C4-2B (cell line): ENCODE measurements at regions not wholly inside any gene's neighbourhood (a gene's known extent, or its start where the extent isn't known, plus 50 kb on each side); places are given as distances from the start of the nearest gene placed in this dataset.

Source experiments
- CTCF ChIP-seq: fragments of 450-650 bp; conservative IDR thresholded peaks from 2 replicates; pipeline ENCODE4 v1.5.1; 2017; ENCODE audit warnings: mild to moderate bottlenecking
- ZFX ChIP-seq: fragments of 450-650 bp; IDR thresholded peaks from 2 replicates; pipeline ENCODE4 v1.6.1; 2017

DNA sequence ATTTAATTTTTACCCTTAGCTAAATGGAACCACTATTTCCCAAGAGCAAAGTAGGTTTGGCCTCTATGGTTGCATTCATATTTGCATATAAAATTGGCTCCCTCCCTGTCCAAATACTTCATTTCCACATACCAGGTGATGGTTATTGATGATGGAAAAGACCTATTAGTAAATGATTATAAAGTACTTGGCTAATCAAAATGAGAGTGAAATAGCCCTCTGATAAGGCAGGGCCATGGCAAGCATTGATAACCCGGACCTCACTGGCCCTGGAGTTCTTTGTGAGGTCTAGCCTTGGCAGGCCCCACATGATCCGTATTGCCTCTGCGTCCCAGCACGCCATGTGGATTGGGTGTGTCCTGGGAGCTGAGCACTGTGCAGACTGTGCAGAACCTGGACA lies 201.1 kb upstream of the GATA6 start:
- TF ChIP-seq CTCF (no peak), ZFX (no peak)
